GM18507 (cell line): ENCODE measurements at regions not wholly inside any gene's neighbourhood (a gene's known extent, or its start where the extent isn't known, plus 50 kb on each side); places are given as distances from the start of the nearest gene placed in this dataset.
"Not testable (repeated sequence)": the region's sequence is repeated elsewhere in the genome, so short reads cannot be mapped to it uniquely, and the experiment has no call there.

Experiments
- DNase-seq: peaks from one replicate; pipeline ENCODE4 v3.0.0; 2011; ENCODE audit warnings: low read depth; ENCODE audit not compliant: insufficient read length; ENCODE audit errors: extremely low spot score
- FAIRE-seq: peaks from 2 replicates; lab custom pipeline; 2011; peaks lifted over from hg19 to GRCh38; lab: Jason Lieb, UNC

GRCh38 chr4:14124816-14125215, 497.3 kb upstream of the BOD1L1 start:
- DNase-seq (no peak), FAIRE-seq (no peak)

DNA sequence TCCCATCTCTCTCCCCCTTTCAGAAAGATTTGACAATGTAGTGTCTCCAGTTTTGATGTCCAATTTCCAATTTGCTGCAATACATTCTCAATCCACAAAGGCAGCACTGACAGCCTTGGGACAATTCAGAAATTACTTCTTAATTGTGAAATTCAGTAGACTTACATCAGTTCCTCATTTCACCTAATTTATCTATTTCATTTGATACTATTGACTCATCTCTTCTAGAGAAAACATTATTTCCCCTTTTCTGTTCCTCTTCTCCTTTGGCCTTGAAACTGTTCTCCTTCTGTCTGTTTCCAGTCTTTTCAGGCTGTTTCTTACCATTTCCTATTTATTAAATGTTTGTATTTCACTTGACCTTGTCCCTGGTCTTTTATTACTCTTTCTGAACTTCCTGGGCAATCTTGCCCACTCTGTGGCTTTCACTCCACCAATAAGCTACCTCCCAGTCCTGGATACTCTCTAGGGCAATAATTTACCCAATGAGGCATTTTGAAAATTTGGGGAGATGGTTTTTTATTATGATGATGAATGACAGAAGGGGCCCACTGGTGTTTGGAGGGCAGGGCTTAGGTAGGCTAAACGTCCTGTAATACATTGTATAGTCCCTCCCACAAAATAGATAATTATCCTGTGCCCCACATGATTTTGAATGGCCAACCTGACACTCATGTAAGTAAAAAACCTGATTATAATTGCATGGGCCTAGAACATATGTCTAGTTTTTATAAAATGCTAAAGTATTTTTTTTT, 498.0 kb upstream of the BOD1L1 start:
- peak; percentile 51 for FAIRE-seq

DNA sequence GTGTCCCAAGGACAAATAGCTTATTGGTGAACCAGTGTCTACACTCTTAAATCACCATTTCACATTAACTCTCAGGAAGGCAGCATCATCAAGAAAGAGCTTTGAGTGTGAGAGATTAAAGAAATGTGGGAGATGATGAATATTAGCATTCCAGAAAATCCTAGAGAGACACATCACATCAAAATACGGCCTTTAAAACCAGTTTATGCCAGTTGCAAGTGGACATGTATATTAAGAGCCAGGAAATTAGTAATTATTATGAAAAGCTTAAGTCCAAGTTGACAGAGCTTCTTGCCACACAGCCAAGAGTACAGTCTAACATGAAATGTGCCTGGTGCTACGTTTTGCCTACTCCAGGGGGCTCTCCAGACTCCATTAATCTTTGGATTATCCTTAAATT, 503.0 kb upstream of the BOD1L1 start:
- FAIRE-seq (no peak), DNase-seq (no peak)

More for the DNA sequence above, 498.0 kb upstream of the BOD1L1 start:
- DNase-seq: peak; percentile 1

DNA sequence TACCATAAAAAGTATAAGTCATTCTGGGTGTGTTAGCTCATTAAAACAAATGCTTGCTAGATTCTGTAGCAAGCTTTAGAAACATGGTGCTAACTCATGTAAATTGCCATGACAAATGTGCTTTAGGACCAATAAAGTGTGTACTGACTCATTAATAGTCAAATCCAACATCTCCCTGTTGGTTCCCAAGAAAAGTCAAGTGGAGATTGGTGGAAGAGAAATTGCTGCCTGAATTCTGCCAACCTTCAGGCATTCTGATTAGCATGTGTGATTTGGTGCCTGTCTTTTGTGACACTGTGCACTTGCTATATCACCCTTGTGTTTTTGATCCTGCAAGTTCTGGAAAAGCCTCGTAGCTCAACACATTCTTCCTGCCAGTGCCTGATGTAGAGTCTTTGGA, 503.8 kb upstream of the BOD1L1 start:
- FAIRE-seq: no peak
- no peak for DNase-seq

DNA sequence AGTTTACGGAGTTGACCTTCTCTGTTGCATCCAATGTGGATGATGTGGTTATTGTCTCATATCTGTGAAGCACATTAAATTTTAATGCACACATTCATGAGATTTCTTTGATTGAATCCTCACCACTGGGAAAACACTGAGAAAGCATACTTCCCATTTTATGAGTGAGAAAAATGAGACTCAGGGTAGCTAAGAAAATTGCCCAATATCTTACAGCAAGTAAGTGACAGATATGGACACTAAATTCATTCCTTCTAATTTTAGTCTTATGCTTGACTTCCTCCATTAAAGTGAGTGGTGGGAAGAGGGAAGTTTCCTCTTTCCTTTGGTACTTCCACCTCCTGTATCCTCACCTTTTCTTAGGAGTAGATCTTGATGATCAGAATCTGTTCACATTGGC, 504.8 kb upstream of the BOD1L1 start:
- DNase-seq: no peak
- FAIRE-seq: no peak

- FAIRE-seq (no peak), DNase-seq (no peak)
Measured at GRCh38 chr4:14138106-14138505, 510.6 kb upstream of the BOD1L1 start.

GRCh38 chr4:14143892-14144291, 516.4 kb upstream of the BOD1L1 start:
- no peak for FAIRE-seq
- DNase-seq: no peak

DNA sequence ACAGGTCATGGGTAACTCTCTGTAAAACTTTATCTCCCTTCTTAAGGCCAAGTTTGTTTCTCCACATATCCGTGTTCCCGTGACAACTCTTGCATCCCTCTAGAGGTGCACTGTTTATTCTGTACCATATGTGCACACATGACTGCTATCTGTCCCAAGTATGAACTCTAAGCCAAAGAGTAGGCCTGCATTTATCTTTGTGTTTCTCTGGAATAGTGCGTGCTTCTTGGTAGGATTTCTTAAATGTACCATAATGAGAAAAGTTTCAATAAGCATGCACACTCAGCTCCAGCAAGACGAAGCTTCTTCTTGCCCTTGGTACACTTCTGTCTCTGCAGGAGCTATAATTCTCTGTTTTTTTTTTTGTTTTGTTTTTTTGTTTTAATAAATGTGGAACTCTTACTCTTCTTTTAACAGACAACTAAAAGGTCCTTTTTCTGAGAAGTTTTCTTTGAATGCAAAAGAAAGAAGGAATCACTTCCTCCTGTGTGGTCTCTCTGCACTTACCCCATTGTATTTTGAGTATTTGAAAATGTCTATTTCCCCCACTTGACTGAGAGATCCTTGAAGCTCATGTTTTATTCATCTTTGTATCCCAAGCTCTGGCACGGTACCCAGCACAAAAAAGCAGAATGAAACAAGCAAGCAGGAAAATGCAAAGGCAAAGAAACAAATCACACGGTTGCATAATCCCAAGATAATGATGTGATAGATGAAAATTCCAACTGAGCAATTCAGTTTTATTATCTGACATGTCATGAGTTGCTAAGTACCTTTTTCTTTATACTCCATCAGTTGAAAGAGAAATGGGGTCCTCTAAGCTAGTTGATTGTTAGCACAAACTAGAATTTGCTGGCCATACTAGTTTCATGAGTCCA, 521.9 kb upstream of the BOD1L1 start:
- FAIRE-seq: no peak
- DNase-seq: no peak

GRCh38 chr4:14151101-14151500, 523.6 kb upstream of the BOD1L1 start:
- FAIRE-seq: no peak

DNA sequence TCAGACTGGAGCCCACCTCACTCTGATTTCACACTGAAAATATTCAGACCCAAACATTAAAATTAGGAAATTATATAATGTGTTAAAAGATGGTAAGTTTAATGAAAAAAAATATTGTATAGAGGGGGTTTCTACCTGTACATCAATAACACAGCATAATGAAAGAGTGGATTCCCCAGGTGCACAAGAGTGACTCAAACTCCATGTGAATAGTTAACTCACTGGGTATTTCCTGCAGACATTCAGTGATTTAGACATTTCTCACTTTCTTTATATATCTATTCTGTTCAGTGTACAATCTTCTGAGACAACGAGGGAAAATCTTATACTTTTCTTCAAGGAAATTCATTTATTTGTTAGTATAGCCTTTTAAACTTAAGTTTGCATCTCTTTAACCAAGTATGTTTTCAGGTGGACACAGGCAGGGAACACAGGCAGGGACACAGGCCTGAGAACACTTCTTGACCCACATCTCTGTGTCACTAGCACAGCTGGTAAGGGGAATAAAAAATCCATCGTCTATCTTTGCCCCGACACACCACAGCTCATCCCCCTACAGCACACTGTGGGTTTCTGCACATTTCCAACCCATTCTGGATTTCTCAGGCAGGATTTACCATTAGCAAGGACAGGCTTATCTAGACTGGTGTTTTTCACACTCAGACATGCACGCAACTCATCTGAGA, 525.5 kb upstream of the BOD1L1 start:
- DNase-seq: no peak
- FAIRE-seq: peak; percentile 81

More at GRCh38 chr4:14151101-14151500, 523.6 kb upstream of the BOD1L1 start:
- DNase-seq: no peak

- FAIRE-seq: no peak
- DNase-seq: no peak
Measured at GRCh38 chr4:14155803-14156202, 528.3 kb upstream of the BOD1L1 start.

GRCh38 chr4:14157262-14157661, 529.7 kb upstream of the BOD1L1 start:
- FAIRE-seq: peak; percentile 62
- DNase-seq: no peak

GRCh38 chr4:14165222-14165920, 537.8 kb upstream of the BOD1L1 start:
- DNase-seq: no peak

DNA sequence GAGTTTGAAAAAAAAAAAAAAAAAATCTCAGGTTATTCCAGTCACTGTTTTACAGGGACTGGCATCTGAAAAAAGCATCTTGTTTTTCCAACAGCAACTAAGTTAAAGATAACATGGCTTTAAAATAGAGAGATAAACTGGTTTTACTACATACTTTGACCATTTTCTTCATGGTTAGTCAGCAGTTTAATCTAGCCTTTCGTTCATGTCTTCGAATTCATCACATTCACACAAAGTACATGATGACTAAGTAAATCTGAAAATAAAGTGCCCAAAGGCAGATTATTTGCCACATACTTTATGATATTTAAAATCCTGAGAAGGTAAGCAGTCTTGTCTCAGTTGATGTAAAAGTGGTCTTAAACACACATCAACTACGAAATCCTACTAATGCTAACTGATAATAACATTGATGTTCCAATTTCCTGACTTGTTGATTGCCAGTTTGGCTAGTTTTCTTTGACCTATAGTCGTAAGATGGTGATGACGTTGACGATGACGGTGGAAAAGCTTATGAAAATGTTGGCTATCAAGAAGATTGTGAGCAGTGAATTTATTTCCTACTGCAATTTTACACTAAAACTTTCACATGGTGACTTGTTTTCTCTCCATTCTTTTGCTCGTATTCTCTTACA, 540.5 kb upstream of the BOD1L1 start:
- FAIRE-seq (no peak), DNase-seq (no peak)

More at GRCh38 chr4:14165222-14165920, 537.8 kb upstream of the BOD1L1 start:
- peak; percentile 96 for FAIRE-seq

DNA sequence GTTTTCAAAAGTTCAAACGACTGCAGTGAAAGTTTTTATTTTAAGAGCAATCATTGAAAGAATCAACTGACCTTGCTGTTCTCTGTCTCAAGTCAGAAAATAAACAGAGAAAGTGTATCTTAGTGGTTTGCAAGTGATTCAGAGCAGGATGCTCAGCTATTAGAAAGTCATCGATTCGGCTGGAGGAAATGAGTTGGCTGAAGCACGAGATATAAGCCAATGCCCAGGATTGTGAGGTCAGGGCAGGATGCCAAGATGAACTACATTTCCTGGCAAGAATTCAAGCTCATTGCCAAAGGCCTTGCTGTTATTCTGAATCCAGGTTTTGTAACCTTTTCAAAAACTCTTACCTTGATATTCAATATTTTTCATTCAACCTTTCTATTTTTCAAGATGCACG, 541.4 kb upstream of the BOD1L1 start:
- DNase-seq (no peak), FAIRE-seq (peak; percentile 78)

GRCh38 chr4:14169460-14169859, 541.9 kb upstream of the BOD1L1 start:
- DNase-seq (no peak), FAIRE-seq (no peak)

DNA sequence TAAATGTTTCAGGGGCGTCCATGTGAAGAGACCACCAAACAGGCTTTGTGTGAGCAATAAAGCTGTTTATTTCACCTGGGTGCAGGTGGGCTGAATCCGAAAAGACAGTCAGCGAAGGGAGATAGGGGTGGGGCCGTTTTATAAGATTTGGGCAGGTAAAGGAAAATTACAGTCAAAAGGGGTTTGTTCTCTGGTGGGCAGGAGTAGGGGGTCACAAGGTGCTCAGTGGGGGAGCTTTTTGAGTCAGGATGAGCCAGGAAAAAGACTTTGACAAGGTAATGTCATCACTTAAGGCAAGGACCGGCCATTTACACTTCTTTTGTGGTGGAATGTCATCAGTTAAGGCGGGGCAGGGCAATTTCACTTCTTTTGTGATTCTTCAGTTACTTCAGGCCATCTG, 542.4 kb upstream of the BOD1L1 start:
- FAIRE-seq, DNase-seq: not testable (repeated sequence)

- FAIRE-seq (no peak), DNase-seq (no peak)
Measured at GRCh38 chr4:14176613-14177012, 549.1 kb upstream of the BOD1L1 start.

- FAIRE-seq (peak; percentile 96), DNase-seq (no peak)
Measured at GRCh38 chr4:14177987-14178386, 550.5 kb upstream of the BOD1L1 start.
